ENCODE measurements at regions not wholly inside any gene's neighbourhood (a gene's known extent, or its start where the extent isn't known, plus 50 kb on each side); places are given as distances from the start of the nearest gene placed in this dataset.

GRCh38 chr5:29984156-29984540, 1209.3 kb upstream of the CDH6 start:
- no peak overlapping the region for H3K4me3 ChIP-seq
- no peak for DNase-seq
- no peaks in the 10 kb centered on the region for H3K9me3 ChIP-seq
- H3K27me3 ChIP-seq = no peaks in the 10 kb centered on the region
- no peak for TF ChIP-seq POLR2A (IDR thresholded peaks at IDR 0.05)
- TF ChIP-seq CTCF (IDR thresholded peaks at IDR 0.05) = no peak
- no peak overlapping the region for H3K27ac ChIP-seq
- no peaks in the 10 kb centered on the region for H3K4me1 ChIP-seq
- no peaks in the 10 kb centered on the region for H3K36me3 ChIP-seq

GRCh38 chr5:29983528-29984155, 1209.8 kb upstream of the CDH6 start:
- Histone ChIP-seq H3K9me3 (no peaks in the 10 kb centered on the region), H3K27me3 (no peaks in the 10 kb centered on the region), H3K27ac (no peak overlapping the region), H3K4me1 (no peaks in the 10 kb centered on the region), H3K36me3 (no peaks in the 10 kb centered on the region), H3K4me3 (no peak overlapping the region)
- no peak for DNase-seq
- TF ChIP-seq POLR2A (IDR thresholded peaks at IDR 0.05) = no peak
- TF ChIP-seq CTCF (IDR thresholded peaks at IDR 0.05) = no peak

- DNase-seq = no peak
- no peaks in the 10 kb centered on the region for H3K9me3 ChIP-seq
- H3K4me1 ChIP-seq = no peaks in the 10 kb centered on the region
- H3K36me3 ChIP-seq = no peaks in the 10 kb centered on the region
- no peak overlapping the region for H3K4me3 ChIP-seq
- H3K27ac ChIP-seq = no peak overlapping the region
- no peaks in the 10 kb centered on the region for H3K27me3 ChIP-seq
- TF ChIP-seq POLR2A (IDR thresholded peaks at IDR 0.05) (no peak), CTCF (IDR thresholded peaks at IDR 0.05) (no peak)
Measured at GRCh38 chr5:29982457-29982856, 1211.0 kb upstream of the CDH6 start.

GRCh38 chr5:29972597-29972996, 1220.9 kb upstream of the CDH6 start:
- TF ChIP-seq CTCF (IDR thresholded peaks at IDR 0.05) (no peak), POLR2A (IDR thresholded peaks at IDR 0.05) (no peak)
- no peaks in the 10 kb centered on the region for H3K4me1 ChIP-seq
- DNase-seq = no peak
- H3K36me3 ChIP-seq = no peaks in the 10 kb centered on the region
- H3K4me3 ChIP-seq = no peak overlapping the region
- no peaks in the 10 kb centered on the region for H3K27me3 ChIP-seq
- H3K27ac ChIP-seq = no peak overlapping the region
- no peaks in the 10 kb centered on the region for H3K9me3 ChIP-seq

DNA sequence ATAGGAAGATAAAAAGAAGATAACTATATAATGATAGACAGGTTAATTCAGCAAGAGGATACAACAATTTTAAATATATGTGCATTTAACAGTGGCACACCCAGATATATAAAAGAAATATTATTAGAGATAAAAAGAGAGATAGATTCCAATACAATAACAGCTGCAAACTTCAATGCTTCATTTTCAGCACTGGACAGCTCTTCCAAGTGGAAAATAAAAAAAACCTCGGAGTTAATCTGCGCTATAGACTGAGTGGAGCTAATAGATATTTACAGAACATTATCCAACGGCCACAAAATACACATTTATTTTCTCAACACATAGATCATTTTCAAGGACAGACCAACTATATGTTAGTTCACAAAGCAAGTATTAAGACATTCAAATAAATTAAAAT, 1229.5 kb upstream of the CDH6 start:
- TF ChIP-seq CTCF (IDR thresholded peaks at IDR 0.05) = no peak
- H3K4me1 ChIP-seq = no peaks in the 10 kb centered on the region
- no peak overlapping the region for H3K4me3 ChIP-seq
- no peak overlapping the region for H3K27ac ChIP-seq
- no peaks in the 10 kb centered on the region for H3K36me3 ChIP-seq
- no peak for DNase-seq
- H3K9me3 ChIP-seq = peaks cover 0 to 3% (median 0%) of the 10 kb centered on the region in 4 donors
- H3K27me3 ChIP-seq = no peaks in the 10 kb centered on the region

- Histone ChIP-seq H3K27ac (no peak overlapping the region), H3K4me3 (no peak overlapping the region), H3K9me3 (peaks cover 0 to 3% (median 0%) of the 10 kb centered on the region in 4 donors), H3K27me3 (no peaks in the 10 kb centered on the region), H3K36me3 (no peaks in the 10 kb centered on the region), H3K4me1 (no peaks in the 10 kb centered on the region)
- no peak for DNase-seq
- TF ChIP-seq CTCF (IDR thresholded peaks at IDR 0.05) (no peak), POLR2A (IDR thresholded peaks at IDR 0.05) (no peak)
Measured at GRCh38 chr5:29960323-29960722, 1233.2 kb upstream of the CDH6 start.

All from Peyer's patch (tissue), 4 donors.